ENCODE measurements at regions not wholly inside any gene's neighbourhood (a gene's known extent, or its start where the extent isn't known, plus 50 kb on each side); places are given as distances from the start of the nearest gene placed in this dataset.
A peak's percentile ranks its signal among the peaks of the same experiment; 100 is the strongest.

- Histone ChIP-seq H3K27ac (ENCODE audit: poor library complexity, severe bottlenecking) (no peak overlapping the region), H3K27me3 (ENCODE audit: insufficient read depth, poor library complexity, severe bottlenecking) (no peaks in the 10 kb centered on the region), H3K4me1 (ENCODE audit: insufficient read depth, poor library complexity, severe bottlenecking) (no peaks in the 10 kb centered on the region), H3K36me3 (ENCODE audit: low read depth) (no peaks in the 10 kb centered on the region), H3K4me3 (ENCODE audit: severe bottlenecking) (no peak overlapping the region), H3K9me3 (ENCODE audit: severe bottlenecking) (peaks cover 4% of the 10 kb centered on the region)
- TF ChIP-seq, protein P1, sequence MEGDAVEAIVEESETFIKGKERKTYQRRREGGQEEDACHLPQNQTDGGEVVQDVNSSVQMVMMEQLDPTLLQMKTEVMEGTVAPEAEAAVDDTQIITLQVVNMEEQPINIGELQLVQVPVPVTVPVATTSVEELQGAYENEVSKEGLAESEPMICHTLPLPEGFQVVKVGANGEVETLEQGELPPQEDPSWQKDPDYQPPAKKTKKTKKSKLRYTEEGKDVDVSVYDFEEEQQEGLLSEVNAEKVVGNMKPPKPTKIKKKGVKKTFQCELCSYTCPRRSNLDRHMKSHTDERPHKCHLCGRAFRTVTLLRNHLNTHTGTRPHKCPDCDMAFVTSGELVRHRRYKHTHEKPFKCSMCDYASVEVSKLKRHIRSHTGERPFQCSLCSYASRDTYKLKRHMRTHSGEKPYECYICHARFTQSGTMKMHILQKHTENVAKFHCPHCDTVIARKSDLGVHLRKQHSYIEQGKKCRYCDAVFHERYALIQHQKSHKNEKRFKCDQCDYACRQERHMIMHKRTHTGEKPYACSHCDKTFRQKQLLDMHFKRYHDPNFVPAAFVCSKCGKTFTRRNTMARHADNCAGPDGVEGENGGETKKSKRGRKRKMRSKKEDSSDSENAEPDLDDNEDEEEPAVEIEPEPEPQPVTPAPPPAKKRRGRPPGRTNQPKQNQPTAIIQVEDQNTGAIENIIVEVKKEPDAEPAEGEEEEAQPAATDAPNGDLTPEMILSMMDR (IDR thresholded peaks at IDR 0.05; ENCODE audit: poor library complexity, severe bottlenecking) = peak; percentile 13
- no peak for DNase-seq (ENCODE audit: low spot score)
- no peak for ATAC-seq (ENCODE audit: low read depth)
Observed at GRCh38 chr22:47634347-47634746, 871.9 kb downstream of the TBC1D22A start.

DNA sequence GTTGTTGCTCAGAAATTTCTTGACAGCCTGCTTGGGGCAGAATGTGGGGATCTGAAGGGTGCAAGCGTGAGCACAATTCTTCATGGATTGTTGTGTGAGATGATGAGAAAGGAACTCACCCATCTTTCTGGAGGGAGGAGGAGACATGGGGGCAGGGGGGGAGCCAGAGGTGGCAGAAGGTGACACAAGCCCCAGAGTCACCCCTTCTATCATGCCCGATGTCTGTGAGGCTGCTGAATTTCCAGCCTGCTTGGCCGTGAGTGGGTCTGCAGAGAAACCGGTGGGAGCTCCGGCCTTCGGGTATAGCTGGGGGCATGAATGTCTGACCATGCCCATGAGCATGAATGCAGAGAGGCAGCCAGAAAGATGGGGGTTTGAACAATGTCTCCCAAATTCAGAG lies 870.7 kb downstream of the TBC1D22A start:
- Histone ChIP-seq H3K27ac (ENCODE audit: poor library complexity, severe bottlenecking) (no peak overlapping the region), H3K4me1 (ENCODE audit: insufficient read depth, poor library complexity, severe bottlenecking) (no peaks in the 10 kb centered on the region), H3K9me3 (ENCODE audit: severe bottlenecking) (peaks cover 5% of the 10 kb centered on the region), H3K36me3 (ENCODE audit: low read depth) (no peaks in the 10 kb centered on the region), H3K27me3 (ENCODE audit: insufficient read depth, poor library complexity, severe bottlenecking) (no peaks in the 10 kb centered on the region), H3K4me3 (ENCODE audit: severe bottlenecking) (no peak overlapping the region)
- TF ChIP-seq, protein P1 (IDR thresholded peaks at IDR 0.05; ENCODE audit: poor library complexity, severe bottlenecking) = no peak
- DNase-seq (ENCODE audit: low spot score) (no peak), ATAC-seq (ENCODE audit: low read depth) (no peak)

DNA sequence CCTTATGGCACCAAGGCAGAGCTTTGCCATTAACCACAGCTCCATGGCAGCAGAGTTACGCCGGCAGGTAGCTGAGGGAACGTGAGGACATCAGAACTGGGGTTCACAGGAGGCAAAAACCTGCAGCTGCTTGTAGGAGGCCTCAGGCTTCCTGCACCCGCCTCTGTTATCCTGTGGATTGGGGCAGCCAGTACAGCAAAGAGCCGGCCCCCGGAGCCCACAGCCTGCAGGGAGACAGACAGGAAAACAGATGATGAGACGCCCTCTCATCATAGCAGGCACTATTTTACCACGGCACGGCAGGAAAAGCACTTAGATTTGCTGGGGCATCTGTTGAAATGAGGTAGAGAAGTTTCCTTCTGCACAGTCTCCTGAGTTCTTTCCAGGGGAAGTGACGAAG lies 870.3 kb downstream of the TBC1D22A start:
- Histone ChIP-seq H3K9me3 (ENCODE audit: severe bottlenecking) (peaks cover 1% of the 10 kb centered on the region), H3K27ac (ENCODE audit: poor library complexity, severe bottlenecking) (no peak overlapping the region), H3K36me3 (ENCODE audit: low read depth) (no peaks in the 10 kb centered on the region), H3K27me3 (ENCODE audit: insufficient read depth, poor library complexity, severe bottlenecking) (no peaks in the 10 kb centered on the region), H3K4me1 (ENCODE audit: insufficient read depth, poor library complexity, severe bottlenecking) (no peaks in the 10 kb centered on the region), H3K4me3 (ENCODE audit: severe bottlenecking) (no peak overlapping the region)
- no peak for ATAC-seq (ENCODE audit: low read depth)
- TF ChIP-seq, protein P1 (IDR thresholded peaks at IDR 0.05; ENCODE audit: poor library complexity, severe bottlenecking) = no peak
- DNase-seq (ENCODE audit: low spot score) = no peak

DNA sequence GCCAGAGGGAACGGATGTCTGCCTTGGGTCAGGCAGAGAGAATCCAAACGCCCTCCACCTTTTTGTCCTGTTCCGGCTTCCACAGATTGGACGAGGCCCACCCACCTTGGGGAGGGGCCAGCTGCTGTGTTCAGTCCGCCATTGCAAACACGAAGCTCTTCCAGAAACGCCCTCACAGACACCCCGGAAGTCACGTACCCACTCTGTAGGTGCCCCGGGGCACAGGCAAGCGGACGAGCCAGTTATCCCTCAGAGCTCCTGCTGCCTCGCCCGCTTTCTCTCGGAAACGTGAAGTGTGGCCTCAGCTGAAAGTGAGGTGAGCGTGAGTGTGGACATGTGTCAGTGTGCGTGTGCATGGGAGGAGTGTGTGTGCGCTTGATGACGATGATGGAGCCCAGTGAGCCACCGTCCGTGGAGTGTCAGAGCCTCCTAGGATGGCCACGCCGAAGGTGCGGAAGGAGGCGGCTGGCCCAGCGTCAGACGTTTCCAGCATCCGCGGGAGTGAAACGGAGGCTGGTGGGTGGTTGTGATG lies 869.2 kb downstream of the TBC1D22A start:
- Histone ChIP-seq H3K9me3 (ENCODE audit: severe bottlenecking) (peaks cover 1% of the 10 kb centered on the region), H3K4me3 (ENCODE audit: severe bottlenecking) (no peak overlapping the region), H3K4me1 (ENCODE audit: insufficient read depth, poor library complexity, severe bottlenecking) (no peaks in the 10 kb centered on the region), H3K27me3 (ENCODE audit: insufficient read depth, poor library complexity, severe bottlenecking) (no peaks in the 10 kb centered on the region), H3K27ac (ENCODE audit: poor library complexity, severe bottlenecking) (no peak overlapping the region), H3K36me3 (ENCODE audit: low read depth) (no peaks in the 10 kb centered on the region)
- TF ChIP-seq, protein P1 (IDR thresholded peaks at IDR 0.05; ENCODE audit: poor library complexity, severe bottlenecking) = no peak
- ATAC-seq (ENCODE audit: low read depth) (no peak), DNase-seq (ENCODE audit: low spot score) (no peak)

DNA sequence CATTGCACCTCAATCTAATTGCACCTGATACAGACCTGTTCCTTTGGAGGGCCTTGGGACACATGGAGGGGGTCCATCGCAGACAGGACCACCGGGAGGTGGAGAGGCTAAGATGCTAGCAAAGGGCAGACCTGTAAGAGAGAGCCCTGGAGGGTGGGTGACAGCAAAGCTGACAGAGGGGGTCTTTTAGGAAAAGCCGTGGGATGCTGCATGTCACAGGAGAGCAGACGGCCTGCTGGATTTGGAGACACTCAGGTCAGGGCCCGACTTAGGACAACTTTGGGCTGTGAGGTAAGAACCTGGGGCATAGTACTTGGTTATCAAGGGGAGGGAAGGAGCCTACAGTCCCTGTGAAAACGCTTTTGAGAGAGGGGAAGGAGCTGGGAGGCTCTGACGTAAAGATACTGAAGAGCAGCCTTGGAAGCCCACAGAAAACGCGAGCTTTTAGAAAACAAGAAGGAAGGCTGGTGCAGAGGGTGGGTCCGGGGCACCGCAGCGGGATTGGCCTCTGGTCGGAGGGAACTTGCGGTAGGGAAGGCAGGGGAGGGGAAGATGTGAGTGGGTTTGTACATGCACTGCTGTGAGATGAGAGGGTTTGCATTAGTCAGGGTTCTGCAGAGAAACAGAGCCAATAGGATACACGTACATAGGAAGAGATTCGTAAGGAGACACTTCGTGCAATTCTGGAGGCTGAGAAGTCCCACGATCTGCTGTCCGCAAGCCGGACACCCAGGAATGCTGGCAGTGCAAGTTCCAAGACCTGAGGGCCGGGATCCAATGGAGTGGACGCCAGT lies 868.5 kb downstream of the TBC1D22A start:
- TF ChIP-seq, protein P1 (IDR thresholded peaks at IDR 0.05; ENCODE audit: poor library complexity, severe bottlenecking) = no peak
- peaks cover 1% of the 10 kb centered on the region for H3K9me3 ChIP-seq (ENCODE audit: severe bottlenecking)
- no peaks in the 10 kb centered on the region for H3K36me3 ChIP-seq (ENCODE audit: low read depth)
- ATAC-seq (ENCODE audit: low read depth) (no peak), DNase-seq (ENCODE audit: low spot score) (no peak)
- H3K4me1 ChIP-seq (ENCODE audit: insufficient read depth, poor library complexity, severe bottlenecking) = no peaks in the 10 kb centered on the region
- H3K4me3 ChIP-seq (ENCODE audit: severe bottlenecking) = no peak overlapping the region
- H3K27me3 ChIP-seq (ENCODE audit: insufficient read depth, poor library complexity, severe bottlenecking) = no peaks in the 10 kb centered on the region
- H3K27ac ChIP-seq (ENCODE audit: poor library complexity, severe bottlenecking) = no peak overlapping the region
